HG03066 (cell line): ENCODE measurements at regions not wholly inside any gene's neighbourhood (a gene's known extent, or its start where the extent isn't known, plus 50 kb on each side); places are given as distances from the start of the nearest gene placed in this dataset.

Source experiments
- ATAC-seq: cut with Tn5 transposase; IDR thresholded peaks from one replicate; pipeline ENCODE4 v1.9.1; 2021; ENCODE audit warnings: low read depth; ENCODE audit not compliant: unreplicated experiment

DNA sequence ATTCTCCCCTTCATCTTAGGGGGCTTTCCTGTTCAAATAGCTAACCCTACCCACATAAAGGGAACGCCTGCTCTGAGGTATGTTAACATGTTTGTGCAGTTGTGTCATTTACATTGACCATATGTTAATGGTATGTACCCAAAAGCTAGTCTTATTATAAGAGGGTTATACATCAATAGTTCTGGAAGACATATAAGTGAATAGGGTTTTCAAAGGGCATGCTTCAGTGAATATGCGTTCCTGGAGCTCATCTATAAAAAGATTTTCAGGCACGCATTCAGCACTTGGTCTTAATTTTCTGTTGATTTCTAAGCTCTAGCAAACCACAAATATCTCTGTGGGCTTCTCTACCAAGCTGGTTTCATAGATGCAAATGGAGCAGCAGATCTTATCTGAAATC, 766.1 kb downstream of the IRX1 start:
- no peak for ATAC-seq

- ATAC-seq, result no peak
Measured at GRCh38 chr5:4362411-4362810, 766.8 kb downstream of the IRX1 start.

DNA sequence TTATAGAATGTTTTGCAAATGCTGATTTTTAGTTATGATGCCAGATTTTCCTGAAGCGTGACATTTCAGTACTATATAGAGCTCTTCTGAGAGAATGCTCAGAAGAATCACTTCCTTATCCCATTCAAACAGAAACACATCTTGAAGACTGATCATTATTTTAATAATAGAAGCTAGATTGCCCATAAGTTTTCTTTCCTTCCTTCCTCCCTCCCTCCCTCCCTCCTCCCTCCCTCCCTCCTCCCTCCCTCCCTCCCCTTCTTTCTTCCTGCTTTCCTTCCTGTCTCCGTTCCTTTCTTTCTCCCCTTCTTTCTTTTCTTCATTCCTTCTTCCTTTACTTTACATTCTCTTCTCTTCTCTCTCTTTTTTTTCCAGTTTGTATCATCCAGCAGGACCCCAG, 767.4 kb downstream of the IRX1 start:
- ATAC-seq, result no peak

GRCh38 chr5:4366628-4367027, 771.0 kb downstream of the IRX1 start:
- ATAC-seq, result no peak

GRCh38 chr5:4370218-4370617, 769.9 kb upstream of the ADAMTS16 start:
- no peak for ATAC-seq

DNA sequence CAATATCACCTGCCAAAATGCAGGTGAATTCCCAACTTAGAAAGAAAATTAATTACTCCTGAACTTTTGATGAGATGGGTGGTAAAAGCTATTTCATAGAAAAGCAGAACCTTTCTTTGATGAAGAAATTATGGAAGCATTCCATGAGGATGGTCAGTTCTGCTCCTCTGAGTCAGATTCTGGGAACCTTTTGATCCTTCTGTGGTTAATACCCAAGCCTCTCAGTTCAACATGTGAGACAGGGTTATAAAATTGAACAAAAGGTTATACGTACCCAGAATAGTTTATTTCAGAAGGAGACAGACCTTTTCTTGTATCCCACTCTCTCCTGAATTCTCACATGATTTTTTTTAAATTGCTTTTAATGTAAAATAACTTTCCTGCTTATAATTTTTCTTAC, 767.6 kb upstream of the ADAMTS16 start:
- no peak for ATAC-seq

- ATAC-seq, result no peak
Measured at GRCh38 chr5:4373051-4373820, 766.9 kb upstream of the ADAMTS16 start.

GRCh38 chr5:4374866-4375265, 765.3 kb upstream of the ADAMTS16 start:
- no peak for ATAC-seq

DNA sequence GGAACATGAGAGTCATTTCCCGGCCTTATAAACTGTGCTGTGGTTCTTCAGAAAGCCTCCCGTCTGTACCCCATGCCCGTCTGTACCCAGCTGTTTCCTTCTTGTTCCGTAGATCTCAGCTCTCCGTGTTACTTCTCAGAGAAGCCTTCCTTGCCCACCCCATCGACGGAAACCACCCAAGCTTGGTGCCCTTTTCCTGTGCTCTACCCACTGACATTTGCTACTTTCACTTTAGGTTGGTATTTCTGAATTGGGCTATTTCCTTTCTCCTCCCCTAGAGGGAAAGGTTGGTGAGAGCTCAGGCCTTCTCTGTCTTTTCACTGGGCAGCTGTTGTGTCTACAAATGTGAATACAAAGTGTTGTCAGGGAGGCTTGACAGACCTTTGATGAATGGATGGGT, 764.5 kb upstream of the ADAMTS16 start:
- ATAC-seq, result no peak

- ATAC-seq, result no peak
Measured at GRCh38 chr5:4383102-4383501, 757.0 kb upstream of the ADAMTS16 start.

- no peak for ATAC-seq
Measured at GRCh38 chr5:4383518-4384198, 756.5 kb upstream of the ADAMTS16 start.

GRCh38 chr5:4384649-4385048, 755.5 kb upstream of the ADAMTS16 start:
- no peak for ATAC-seq

DNA sequence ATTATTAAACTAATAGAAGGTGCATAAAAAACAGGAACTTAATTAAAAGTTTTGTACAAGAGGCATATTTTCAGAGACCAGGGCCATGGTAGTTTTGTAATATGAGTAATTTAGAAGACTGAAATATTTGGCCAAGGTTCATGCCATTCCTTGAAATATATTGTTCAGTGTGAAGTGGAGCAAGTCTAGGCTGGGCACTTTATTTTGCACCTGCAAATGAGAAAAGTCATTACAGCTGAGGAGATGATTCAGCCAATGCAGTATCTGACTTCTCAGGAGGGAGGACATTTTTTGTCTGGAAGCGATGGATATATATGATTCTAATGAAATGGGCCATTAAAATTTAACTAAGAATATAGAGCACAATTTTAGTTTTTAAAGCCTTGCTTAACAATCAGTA, 754.0 kb upstream of the ADAMTS16 start:
- no peak for ATAC-seq

GRCh38 chr5:4387290-4387689, 752.8 kb upstream of the ADAMTS16 start:
- no peak for ATAC-seq

- ATAC-seq, result no peak
Measured at GRCh38 chr5:4395752-4396151, 744.4 kb upstream of the ADAMTS16 start.

DNA sequence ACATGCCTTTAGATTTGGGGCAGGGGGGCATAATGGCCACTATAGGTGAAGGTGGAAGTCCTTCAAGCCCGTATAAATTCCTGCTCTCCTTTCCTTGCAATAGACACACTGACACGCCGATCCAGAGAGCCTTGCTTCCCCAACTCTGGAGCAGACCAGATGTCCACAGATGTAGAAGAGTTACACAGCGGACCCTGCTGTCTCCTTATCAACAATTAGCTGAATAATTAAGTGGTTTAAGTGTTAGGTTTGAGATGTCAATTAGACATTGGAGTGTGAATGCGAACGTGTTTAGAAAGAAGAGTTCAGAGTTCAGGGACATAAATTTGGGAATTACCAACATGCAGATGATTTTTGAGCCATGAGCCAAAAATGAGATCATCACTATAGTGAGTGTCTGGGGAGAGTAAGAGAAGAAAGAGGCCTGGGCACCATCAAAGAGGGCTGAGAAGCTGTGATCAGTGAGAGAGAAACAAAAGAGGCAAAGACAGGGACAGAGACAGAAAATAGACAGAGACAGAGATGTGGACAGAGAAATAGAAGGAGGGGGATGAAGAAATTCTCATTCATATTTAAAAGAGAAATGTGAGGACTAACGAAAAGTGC, 734.4 kb upstream of the ADAMTS16 start:
- ATAC-seq, result no peak

- no peak for ATAC-seq
Measured at GRCh38 chr5:4410151-4410550, 730.0 kb upstream of the ADAMTS16 start.

- no peak for ATAC-seq
Measured at GRCh38 chr5:4411664-4412063, 728.5 kb upstream of the ADAMTS16 start.

- ATAC-seq, result no peak
Measured at GRCh38 chr5:4413996-4414395, 726.1 kb upstream of the ADAMTS16 start.

GRCh38 chr5:4418084-4418483, 722.0 kb upstream of the ADAMTS16 start:
- ATAC-seq, result no peak

DNA sequence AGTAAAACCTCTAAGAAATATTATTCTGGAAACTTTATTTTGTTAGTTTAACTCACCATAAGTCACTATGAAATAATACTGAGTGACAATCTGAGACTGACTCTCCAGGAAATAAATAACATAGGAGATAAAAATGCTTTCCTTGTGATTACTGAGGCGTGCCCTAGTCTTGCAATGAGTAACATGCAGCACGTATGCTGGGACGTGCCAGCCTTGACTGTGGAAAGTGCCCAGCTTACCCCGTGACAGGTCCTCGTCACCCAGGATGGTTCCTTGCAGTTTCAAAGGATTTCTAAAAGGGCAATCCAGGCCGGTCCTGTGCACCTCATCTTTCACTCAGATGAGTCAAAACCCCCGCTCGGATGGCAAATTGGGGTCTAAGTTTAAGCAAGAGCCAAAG, 720.8 kb upstream of the ADAMTS16 start:
- no peak for ATAC-seq

DNA sequence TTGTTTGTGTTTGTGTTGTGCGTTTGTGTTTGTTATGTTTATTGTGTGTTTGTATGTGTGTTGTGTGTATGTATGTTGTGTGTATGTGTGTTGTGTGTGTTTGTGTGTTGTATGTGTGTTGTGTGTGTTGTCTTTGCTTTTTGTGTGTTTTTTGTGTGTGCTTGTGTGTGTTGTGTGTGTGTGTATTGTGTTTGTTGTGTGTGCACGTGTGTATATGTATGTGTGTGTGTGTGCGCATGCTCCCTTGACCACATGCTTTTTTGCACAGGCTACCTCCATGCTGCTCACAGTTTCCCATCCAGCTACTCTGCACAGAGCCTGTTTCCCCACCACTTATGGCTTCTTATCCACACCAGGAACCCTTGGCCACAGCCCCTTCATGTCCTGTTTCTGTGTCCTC, 720.0 kb upstream of the ADAMTS16 start:
- no peak for ATAC-seq
